Calu3 (cell line): ENCODE measurements at regions not wholly inside any gene's neighbourhood (a gene's known extent, or its start where the extent isn't known, plus 50 kb on each side); places are given as distances from the start of the nearest gene placed in this dataset.

Source experiments
- BruUV-seq: library from RNA; stranded (reverse); fragments of 400-500 nt; replicated peaks from 2 replicates; lab custom pipeline; 2021; lab: Mats Ljungman, UMichigan
- CTCF ChIA-PET: fragments of 300-600 bp; sonication (Branson Sonifier 250); formaldehyde crosslinking; loops from one replicate; lab custom pipeline; 2022; ENCODE audit warnings: antibody characterized with exemption; lab: Charles Lee
- DNase-seq: peaks from one replicate; pipeline ENCODE4 v3.0.0; 2022
- H3K27ac Mint-ChIP-seq: one replicate; pipeline ENCODE4 v1.8.0; 2022; ENCODE audit warnings: mixed read lengths; ENCODE audit not compliant: unreplicated experiment
- H3K27me3 Mint-ChIP-seq: one replicate; pipeline ENCODE4 v1.8.0; 2022; ENCODE audit warnings: mixed read lengths; ENCODE audit not compliant: unreplicated experiment
- H3K36me3 Mint-ChIP-seq: one replicate; pipeline ENCODE4 v1.8.0; 2022; ENCODE audit warnings: mild to moderate bottlenecking, moderate library complexity, mixed read lengths; ENCODE audit not compliant: insufficient read depth, unreplicated experiment
- H3K4me1 Mint-ChIP-seq: one replicate; pipeline ENCODE4 v1.8.0; 2022; ENCODE audit warnings: mild to moderate bottlenecking, low read depth, mixed read lengths; ENCODE audit not compliant: unreplicated experiment
- H3K4me3 Mint-ChIP-seq: one replicate; pipeline ENCODE4 v1.8.0; 2022; ENCODE audit warnings: mild to moderate bottlenecking, low read depth, moderate library complexity, mixed read lengths; ENCODE audit not compliant: unreplicated experiment
- H3K9me3 Mint-ChIP-seq: one replicate; pipeline ENCODE4 v1.8.0; 2022; ENCODE audit warnings: low read depth, mixed read lengths; ENCODE audit not compliant: unreplicated experiment
- CTCF ChIP-seq: fragments of 200-600 bp; IDR thresholded peaks from one replicate; pipeline ENCODE4 v1.8.0; 2022; ENCODE audit warnings: antibody characterized with exemption; ENCODE audit not compliant: unreplicated experiment
- intact Hi-C: fragments of 100-400 bp; cut with micrococcal nuclease; formaldehyde crosslinking; loops from one replicate; pipeline ENCODE4 v1.10.0; 2022; ENCODE audit not compliant: unreplicated experiment

- no peaks in the 10 kb centered on the region for H3K4me1 Mint-ChIP-seq
- H3K9me3 Mint-ChIP-seq, result no peaks in the 10 kb centered on the region
- no peak for DNase-seq
- CTCF ChIA-PET, result no interaction called here
- no peaks in the 10 kb centered on the region for H3K36me3 Mint-ChIP-seq
- no peak overlapping the region for H3K27ac Mint-ChIP-seq
- H3K4me3 Mint-ChIP-seq, result no peak overlapping the region
- no TSS peak for BruUV-seq
- H3K27me3 Mint-ChIP-seq, result no peaks in the 10 kb centered on the region
- no peak for TF ChIP-seq CTCF
- intact Hi-C loops, result no loop called here
These were observed 90.6 kb upstream of the RALGAPA2 start for GRCh38 chr20:20803011-20803410.

GRCh38 chr20:20802328-20802727, 89.9 kb upstream of the RALGAPA2 start:
- Mint-ChIP-seq H3K36me3 (no peaks in the 10 kb centered on the region), H3K9me3 (no peaks in the 10 kb centered on the region), H3K4me3 (no peak overlapping the region), H3K27ac (no peak overlapping the region), H3K4me1 (no peaks in the 10 kb centered on the region), H3K27me3 (no peaks in the 10 kb centered on the region)
- no TSS peak for BruUV-seq
- TF ChIP-seq CTCF, result no peak
- intact Hi-C loops, result no loop called here
- DNase-seq, result no peak
- CTCF ChIA-PET, result no interaction called here

- no peak for DNase-seq
- H3K36me3 Mint-ChIP-seq, result no peaks in the 10 kb centered on the region
- no peak for TF ChIP-seq CTCF
- no peak overlapping the region for H3K4me3 Mint-ChIP-seq
- H3K27ac Mint-ChIP-seq, result no peak overlapping the region
- no peaks in the 10 kb centered on the region for H3K27me3 Mint-ChIP-seq
- H3K9me3 Mint-ChIP-seq, result no peaks in the 10 kb centered on the region
- H3K4me1 Mint-ChIP-seq, result no peaks in the 10 kb centered on the region
- intact Hi-C loops, result no loop called here
- no TSS peak for BruUV-seq
- CTCF ChIA-PET, result no interaction called here
These were observed 87.4 kb upstream of the RALGAPA2 start for GRCh38 chr20:20799716-20800312.

- Mint-ChIP-seq H3K36me3 (no peaks in the 10 kb centered on the region), H3K9me3 (no peaks in the 10 kb centered on the region), H3K4me1 (no peaks in the 10 kb centered on the region), H3K4me3 (no peak overlapping the region), H3K27me3 (no peaks in the 10 kb centered on the region), H3K27ac (no peak overlapping the region)
- no peak for TF ChIP-seq CTCF
- BruUV-seq, result no TSS peak
- DNase-seq, result no peak
- CTCF ChIA-PET, result no interaction called here
- intact Hi-C loops, result no loop called here
These were observed 85.3 kb upstream of the RALGAPA2 start for GRCh38 chr20:20797521-20798310.
